GM21447 (cell line): ENCODE measurements at regions not wholly inside any gene's neighbourhood (a gene's known extent, or its start where the extent isn't known, plus 50 kb on each side); places are given as distances from the start of the nearest gene placed in this dataset.

Experiments used
- ATAC-seq: cut with Tn5 transposase; IDR thresholded peaks from one replicate; pipeline ENCODE4 v1.9.1; 2021; ENCODE audit not compliant: unreplicated experiment

DNA sequence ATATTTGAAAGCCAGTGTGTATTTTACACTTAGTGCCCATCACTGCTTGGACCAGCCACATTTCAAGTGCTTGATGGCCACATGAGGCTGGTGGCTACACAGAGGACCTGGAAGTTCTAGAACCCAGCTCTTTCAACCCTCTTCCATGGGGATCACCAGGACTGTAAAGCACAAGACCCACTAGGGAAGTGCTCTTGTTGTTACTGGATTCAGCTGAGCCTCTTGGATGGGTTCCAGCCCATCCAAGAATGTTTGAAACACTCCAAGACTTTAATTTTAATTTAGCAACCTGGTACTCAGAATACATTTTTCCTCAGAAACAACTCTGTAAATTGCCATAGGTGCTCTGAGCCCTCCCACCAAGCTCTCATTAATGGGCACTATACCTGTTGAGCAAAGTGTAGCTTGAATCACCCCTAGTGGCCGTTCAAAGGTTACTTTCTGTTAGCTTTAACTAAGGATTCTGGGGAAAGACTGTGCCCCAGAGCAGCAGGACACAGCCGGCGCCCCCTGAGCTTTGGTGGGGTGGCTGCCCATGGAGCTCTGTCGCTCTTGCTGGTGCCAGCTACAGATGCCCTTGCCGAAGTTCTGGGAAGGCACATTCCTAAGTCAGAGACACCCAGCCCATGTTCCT is 212.4 kb downstream of the HSD17B3 start:
- ATAC-seq: no peak

GRCh38 chr9:96088510-96088909 is 213.0 kb downstream of the ERCC6L2 start:
- ATAC-seq: no peak

- ATAC-seq: no peak
Observed at GRCh38 chr9:96087669-96088299, 212.3 kb downstream of the ERCC6L2 start.

GRCh38 chr9:96086936-96087571 is 211.6 kb downstream of the ERCC6L2 start:
- no peak for ATAC-seq

DNA sequence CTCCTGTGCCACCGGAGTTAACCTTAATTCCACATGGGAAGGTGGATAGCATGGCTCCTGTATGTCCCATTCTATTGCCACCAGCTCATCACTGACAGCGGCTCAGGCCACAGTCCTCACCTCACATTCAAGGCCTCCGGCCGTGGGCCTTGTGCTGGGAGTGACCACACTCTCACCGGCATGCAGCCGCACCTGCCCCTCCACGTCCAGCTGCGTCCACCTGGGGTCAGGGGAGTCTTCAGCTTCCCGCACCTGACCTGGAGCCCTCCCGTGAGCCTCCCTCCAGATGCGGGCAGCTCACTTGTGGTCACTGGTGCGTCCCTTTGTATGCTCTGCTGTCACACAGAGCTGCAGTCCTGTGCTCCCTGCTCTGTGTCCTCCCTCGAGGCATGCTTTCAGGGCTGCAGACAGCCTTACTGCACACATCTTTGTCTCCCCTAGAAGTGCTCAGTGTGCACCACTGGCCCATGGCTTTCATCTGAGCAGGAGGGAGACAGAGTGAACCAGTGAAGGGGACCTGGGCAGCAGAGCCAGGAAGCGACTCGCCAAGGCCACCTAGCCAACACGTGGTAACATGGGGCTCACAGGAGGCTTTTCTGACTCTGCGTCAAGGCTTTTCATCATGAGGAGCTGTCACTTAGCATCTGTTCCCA is 210.1 kb downstream of the ERCC6L2 start:
- ATAC-seq: no peak

DNA sequence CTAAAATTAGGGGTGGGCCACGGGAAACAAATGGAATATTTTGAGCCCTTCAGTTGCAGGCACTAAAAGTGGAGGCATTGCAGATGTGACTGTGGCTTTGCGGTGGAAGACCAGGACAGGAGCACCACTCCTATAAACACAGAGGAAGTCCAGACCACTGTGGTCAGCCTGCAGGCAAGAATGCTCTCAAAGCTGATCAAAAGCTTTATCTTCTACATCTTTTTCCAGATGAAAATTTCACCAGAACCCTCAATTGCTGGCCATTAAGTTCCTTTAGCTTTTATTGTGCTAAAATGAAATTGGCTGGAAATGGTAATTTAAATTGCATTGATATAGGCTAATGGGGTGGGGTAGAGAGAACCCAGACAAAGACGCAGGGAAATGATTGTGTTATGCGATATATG is 208.8 kb downstream of the ERCC6L2 start:
- ATAC-seq: no peak

DNA sequence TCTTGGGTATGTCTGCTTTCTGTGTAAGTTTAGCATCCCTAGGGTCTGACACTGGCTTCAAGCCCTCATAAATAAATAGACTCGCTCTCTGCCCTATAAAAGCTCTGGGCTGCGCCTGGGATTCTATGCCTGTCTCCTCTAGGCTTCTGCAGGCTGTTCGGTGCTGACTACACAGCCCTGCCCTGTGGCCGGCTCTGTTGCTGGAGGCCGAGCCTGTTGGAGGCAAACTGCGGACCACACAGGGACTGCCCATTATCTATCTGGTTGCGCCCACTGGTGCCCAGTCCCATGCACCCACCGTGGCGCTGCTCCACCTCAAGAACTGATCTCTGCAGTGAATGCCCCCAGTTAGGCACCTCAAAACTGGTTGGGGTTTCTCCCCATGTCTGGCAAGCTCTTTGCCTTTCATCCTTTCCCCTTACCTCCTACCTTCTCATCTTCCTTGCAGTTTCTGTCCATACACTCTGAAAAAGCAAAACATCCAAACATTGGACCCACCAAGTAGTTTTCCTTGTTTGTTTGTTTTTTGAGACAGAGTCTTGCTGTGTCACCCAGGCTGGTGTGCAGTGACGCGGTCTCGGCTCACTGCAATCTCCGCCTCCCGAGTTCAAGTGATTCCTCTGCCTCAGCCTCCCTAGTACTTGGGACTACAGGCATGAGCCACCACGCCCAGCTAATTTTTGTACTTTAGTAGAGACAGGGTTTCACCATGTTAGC is 207.2 kb downstream of the ERCC6L2 start:
- ATAC-seq: no peak

DNA sequence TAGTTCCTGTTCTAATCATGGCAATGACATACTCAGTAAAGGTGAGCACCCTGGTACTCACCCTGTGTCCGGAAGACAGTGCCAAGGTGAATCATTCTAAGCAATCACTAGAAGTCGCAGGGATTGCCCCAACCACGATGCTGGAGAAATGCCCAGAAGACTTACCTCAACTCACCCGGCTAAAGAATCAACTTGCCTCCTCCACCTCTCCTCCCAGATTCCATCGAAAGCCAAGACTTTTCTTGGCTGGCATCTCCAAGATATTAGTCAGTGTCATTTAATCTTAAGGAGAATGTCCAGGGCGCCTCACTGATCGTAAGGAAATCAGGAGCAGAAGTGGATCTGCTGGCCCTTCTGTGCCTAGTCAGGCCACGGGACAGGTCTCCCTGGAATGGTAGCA is 204.9 kb downstream of the ERCC6L2 start:
- ATAC-seq: no peak

- no peak for ATAC-seq
Observed at GRCh38 chr9:96079779-96080178, 204.3 kb downstream of the ERCC6L2 start.

DNA sequence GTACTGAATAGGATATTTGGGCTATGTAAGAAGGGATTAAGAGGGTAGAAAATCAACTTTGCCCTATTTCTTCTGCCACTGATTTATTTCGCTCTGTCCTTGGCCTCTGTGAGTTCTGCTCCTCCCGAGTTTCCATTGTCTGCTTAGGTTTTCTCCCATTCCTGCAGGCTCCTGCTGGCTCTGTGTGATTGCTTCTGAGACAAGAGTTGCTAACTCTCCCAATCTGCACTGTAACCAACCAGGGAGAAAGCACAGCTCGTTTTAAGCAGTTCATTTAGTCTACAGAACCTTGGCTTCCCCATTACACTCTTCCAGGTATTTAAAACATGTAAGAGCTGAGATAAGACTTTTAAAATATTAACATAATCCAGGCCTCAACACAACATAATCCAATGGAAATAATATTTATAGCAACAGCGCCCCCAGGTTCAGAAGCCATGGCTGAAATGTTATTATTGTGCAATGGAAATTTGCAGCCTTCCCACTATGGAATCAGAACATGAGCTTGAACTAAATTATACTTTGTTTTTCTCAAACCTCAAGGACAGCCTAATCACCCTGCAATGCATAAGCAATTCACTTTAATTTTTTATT is 203.5 kb downstream of the ERCC6L2 start:
- no peak for ATAC-seq

DNA sequence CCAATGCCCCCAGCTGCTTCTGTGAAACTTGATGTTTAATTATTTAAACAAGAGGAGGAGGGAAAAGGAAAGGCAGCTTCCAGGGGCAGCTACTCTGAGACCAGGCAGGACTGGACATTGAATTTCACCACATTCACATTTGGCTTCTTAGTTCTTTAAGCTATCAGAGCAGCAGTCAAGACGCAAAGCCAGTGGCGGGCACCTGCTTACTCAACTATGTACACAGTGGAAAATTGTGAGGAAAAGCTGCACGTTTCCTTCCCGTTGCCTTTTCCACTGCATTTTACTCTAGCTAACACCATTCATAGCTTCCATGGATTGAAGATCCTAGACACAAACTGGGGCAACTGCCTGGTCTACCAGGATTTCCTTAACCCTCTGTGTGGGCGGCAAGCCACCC is 200.3 kb downstream of the ERCC6L2 start:
- no peak for ATAC-seq

GRCh38 chr9:96075111-96075510 is 199.6 kb downstream of the ERCC6L2 start:
- no peak for ATAC-seq

GRCh38 chr9:96073531-96074480 is 198.3 kb downstream of the ERCC6L2 start:
- ATAC-seq: no peak

DNA sequence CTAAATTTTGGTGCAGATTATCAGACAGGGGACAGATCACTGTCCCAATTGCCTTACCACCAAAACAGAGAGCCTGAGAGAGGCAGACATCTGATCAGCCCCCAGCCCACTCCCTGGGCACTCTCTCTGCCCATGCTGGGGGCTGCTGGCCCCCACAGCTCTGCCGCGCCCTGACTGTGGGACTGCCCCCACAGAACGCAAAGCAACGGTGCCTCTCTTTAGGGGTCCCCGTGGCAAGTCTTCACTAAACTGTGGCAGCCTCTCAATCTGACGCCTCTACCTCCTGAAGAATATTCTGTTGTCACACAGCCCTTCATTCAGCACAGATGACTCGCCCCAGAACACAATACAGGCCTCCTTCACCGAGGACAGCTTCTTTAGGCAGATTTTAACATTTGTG is 197.4 kb downstream of the ERCC6L2 start:
- no peak for ATAC-seq

DNA sequence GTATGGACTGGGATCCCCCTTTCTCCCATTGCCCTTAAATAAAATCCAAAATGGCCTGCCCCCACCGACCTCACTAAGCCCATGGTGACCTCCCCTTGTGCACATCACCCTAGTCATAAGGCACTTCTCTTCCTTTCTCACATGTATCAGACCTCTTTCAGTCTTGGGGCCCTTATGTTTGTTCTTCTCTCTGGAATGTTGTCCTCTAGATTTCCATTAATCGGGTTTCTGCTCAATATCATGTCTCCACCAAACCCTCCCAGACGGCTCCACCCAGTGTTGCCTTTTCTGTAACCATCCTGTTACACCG is 196.3 kb downstream of the ERCC6L2 start:
- no peak for ATAC-seq

- no peak for ATAC-seq
Observed at GRCh38 chr9:96071076-96071814, 195.8 kb downstream of the ERCC6L2 start.

DNA sequence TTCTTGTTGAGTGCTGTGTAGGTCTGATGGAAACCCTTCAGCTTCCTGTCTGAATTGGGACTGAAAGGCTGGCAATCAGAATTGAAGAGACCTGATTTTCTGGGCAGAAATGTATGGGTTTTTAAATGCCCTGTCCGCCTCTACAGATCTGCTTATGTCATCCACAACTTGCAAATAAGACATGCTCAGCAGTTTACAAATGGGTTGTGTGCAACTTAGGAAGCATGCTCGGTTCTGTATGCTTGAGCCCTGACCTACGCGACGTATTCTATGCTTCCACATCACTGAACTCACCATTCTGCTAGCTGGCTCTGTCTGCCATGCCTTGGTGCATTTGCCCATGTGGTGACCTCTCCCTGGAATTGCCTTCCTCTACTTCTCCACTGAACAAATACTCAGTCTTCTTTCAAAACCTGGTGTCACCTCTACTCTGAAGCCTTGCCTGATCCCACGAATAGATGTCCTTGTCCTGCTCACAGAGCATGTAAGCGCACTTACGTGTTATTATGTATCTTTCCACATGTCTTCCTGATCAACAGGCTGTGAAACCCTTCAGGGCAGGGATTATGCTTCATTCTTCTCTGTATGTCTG is 194.2 kb downstream of the ERCC6L2 start:
- no peak for ATAC-seq

- no peak for ATAC-seq
Observed at GRCh38 chr9:96068511-96068910, 193.0 kb downstream of the ERCC6L2 start.

DNA sequence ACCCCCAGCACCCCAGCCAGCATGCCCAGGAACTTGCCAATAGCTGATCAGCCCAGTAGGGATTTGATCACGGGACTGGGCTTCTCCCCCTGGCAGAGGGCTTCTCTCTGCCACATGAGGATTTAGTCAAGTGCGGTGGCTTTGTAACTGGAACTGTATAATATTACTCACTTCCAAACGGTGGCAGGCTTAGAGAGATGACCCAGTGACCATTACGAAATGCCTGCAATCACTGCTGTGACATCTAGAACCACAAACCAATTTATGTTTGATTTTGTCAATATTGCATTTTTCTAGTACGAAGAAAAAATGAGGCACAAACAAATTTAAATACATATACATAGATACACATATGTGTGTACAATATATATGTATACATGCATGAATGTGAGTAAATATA is 192.1 kb downstream of the ERCC6L2 start:
- ATAC-seq: no peak
